Esophagus squamous epithelium (tissue), 4 donors: ENCODE measurements at regions not wholly inside any gene's neighbourhood (a gene's known extent, or its start where the extent isn't known, plus 50 kb on each side); places are given as distances from the start of the nearest gene placed in this dataset.

ENCODE experiments used
- POLR2A ChIP-seq, 4 donors: fragments of 450-650 bp; IDR thresholded peaks; one replicate each; pipeline ENCODE4 v1.6.1; 2017; ENCODE audit warnings: antibody characterized with exemption in 4 of 4, mild to moderate bottlenecking in 4 of 4, moderate library complexity in 3 of 4
- TF ChIP-seq, protein P1 (sequence below), 6 experiments: fragments of 450-650 bp in 4 of 6; fragments of 200-600 bp in 2 of 6; sonication (generic) in 2 of 6; IDR thresholded peaks; one replicate each; pipeline ENCODE4 v1.5.1; 2016 to 2019; ENCODE audit warnings: antibody characterized with exemption in 6 of 6, mild to moderate bottlenecking in 4 of 6, moderate library complexity in 4 of 6

DNA sequence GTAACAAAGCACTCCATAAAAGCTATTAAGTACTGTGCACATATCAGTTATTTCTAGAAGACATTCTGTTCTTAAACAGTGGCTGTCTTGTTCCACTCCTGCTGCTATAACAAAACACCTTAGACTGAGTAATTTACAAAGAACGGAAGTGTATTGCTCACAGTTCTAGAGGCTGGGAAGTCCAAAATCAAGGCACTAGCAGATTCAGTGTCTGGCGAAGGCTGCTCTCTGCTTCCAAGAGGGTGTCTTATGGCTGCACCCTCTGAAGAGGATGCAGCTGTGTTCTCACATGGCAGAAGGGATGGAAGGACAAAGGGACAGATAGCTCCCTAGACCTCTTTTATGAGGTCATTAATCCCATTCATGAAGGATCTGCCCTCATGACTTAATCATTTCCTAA lies 424.2 kb upstream of the ZMIZ1 start:
- TF ChIP-seq, protein P1, sequence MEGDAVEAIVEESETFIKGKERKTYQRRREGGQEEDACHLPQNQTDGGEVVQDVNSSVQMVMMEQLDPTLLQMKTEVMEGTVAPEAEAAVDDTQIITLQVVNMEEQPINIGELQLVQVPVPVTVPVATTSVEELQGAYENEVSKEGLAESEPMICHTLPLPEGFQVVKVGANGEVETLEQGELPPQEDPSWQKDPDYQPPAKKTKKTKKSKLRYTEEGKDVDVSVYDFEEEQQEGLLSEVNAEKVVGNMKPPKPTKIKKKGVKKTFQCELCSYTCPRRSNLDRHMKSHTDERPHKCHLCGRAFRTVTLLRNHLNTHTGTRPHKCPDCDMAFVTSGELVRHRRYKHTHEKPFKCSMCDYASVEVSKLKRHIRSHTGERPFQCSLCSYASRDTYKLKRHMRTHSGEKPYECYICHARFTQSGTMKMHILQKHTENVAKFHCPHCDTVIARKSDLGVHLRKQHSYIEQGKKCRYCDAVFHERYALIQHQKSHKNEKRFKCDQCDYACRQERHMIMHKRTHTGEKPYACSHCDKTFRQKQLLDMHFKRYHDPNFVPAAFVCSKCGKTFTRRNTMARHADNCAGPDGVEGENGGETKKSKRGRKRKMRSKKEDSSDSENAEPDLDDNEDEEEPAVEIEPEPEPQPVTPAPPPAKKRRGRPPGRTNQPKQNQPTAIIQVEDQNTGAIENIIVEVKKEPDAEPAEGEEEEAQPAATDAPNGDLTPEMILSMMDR (IDR thresholded peaks at IDR 0.05), result no peak
- TF ChIP-seq POLR2A (IDR thresholded peaks at IDR 0.05), result no peak
